OCI-LY7 (cell line): ENCODE measurements at regions not wholly inside any gene's neighbourhood (a gene's known extent, or its start where the extent isn't known, plus 50 kb on each side); places are given as distances from the start of the nearest gene placed in this dataset.

Experiments
- EZH2phosphoT487 ChIP-seq: fragments of 200-600 bp; sonication (generic); IDR thresholded peaks from 2 replicates; pipeline ENCODE4 v1.6.1; 2018; ENCODE audit warnings: low read depth, borderline replicate concordance, mild to moderate bottlenecking, mixed run types, antibody characterized with exemption, low read length, moderate library complexity, mixed read lengths
- TF ChIP-seq, protein P1 (sequence below): fragments of 200-600 bp; sonication (generic); conservative IDR thresholded peaks from 2 replicates; pipeline ENCODE4 v1.5.1; 2014; ENCODE audit warnings: mild to moderate bottlenecking, antibody characterized with exemption, low read length, moderate library complexity, mixed read lengths

DNA sequence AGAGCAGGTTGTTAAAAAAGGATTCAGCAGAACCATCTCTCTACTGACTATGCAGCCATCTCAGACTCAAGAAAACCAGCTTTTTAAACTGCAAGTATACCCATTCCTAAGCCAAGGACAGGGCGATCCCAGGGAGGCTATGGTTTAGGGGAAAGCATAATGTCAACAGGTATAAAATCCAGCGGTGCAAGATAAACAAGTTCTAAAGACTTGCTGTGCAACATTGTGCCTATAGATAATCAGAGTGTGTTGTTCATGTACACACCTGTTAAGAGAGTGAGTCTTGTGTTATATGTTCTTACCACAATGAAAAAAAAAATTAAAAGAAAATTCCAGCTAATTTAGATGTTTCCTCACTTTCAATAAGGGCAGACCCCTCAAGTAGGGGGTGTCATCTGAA, 63.6 kb upstream of the DIRAS2 start:
- TF ChIP-seq, protein P1, sequence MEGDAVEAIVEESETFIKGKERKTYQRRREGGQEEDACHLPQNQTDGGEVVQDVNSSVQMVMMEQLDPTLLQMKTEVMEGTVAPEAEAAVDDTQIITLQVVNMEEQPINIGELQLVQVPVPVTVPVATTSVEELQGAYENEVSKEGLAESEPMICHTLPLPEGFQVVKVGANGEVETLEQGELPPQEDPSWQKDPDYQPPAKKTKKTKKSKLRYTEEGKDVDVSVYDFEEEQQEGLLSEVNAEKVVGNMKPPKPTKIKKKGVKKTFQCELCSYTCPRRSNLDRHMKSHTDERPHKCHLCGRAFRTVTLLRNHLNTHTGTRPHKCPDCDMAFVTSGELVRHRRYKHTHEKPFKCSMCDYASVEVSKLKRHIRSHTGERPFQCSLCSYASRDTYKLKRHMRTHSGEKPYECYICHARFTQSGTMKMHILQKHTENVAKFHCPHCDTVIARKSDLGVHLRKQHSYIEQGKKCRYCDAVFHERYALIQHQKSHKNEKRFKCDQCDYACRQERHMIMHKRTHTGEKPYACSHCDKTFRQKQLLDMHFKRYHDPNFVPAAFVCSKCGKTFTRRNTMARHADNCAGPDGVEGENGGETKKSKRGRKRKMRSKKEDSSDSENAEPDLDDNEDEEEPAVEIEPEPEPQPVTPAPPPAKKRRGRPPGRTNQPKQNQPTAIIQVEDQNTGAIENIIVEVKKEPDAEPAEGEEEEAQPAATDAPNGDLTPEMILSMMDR: no peak
- TF ChIP-seq EZH2phosphoT487: no peak
